ENCODE measurements at regions not wholly inside any gene's neighbourhood (a gene's known extent, or its start where the extent isn't known, plus 50 kb on each side); places are given as distances from the start of the nearest gene placed in this dataset.

DNA sequence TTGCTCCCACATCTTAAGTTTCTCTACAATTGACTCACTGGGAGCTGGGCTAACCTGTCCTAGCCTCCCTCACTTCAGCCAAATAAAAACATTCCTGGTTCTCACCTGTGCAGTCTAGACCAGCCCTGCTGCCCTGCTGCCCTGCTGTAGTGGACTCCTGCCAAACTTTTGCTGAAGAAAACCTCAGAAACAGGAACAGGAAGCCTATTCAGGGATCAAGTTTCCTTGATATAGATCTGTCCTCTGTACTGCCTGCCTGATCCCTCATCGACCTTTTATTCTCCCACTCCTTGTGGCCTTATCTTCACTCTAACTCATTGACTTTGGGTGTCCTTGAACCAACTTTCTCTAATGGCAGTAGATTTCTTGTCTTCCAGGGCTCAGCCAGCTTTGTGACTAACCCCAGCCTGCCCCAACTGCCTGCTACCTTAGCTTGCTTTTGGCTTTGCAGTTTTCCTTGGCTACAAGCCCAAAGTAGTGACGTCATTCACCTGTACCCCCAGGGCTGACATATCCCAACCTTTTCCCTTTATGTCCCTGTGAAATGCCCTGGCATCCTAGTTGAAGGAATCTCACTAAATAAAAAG lies 234.8 kb downstream of the DUSP6 start:
- H3K4me3 ChIP-seq (ENCODE audit: low read length), result no peak overlapping the region
- no peak for TF ChIP-seq ZNF274 (IDR thresholded peaks at IDR 0.05; ENCODE audit: low read depth, low read length)

DNA sequence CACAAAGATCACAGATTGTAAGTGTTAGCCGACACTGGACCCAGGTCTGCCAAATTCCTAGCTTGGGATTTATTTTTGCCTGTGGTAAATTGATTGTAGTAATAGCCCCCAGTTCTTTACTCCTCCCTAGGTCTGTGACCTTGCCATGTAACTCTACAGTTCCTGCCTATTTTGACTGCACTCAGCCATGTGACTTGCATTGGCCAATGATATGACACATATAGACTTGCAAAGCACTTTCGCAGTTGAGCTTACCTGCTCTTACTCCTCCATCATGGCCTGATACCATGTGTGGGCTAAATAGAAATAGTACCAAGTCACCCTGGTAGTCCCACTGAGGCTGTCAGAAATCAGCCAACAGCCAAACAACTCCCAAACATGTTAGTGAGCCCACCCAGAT lies 240.3 kb downstream of the DUSP6 start:
- TF ChIP-seq ZNF274 (IDR thresholded peaks at IDR 0.05; ENCODE audit: low read depth, low read length), result no peak
- H3K4me3 ChIP-seq (ENCODE audit: low read length), result no peak overlapping the region

DNA sequence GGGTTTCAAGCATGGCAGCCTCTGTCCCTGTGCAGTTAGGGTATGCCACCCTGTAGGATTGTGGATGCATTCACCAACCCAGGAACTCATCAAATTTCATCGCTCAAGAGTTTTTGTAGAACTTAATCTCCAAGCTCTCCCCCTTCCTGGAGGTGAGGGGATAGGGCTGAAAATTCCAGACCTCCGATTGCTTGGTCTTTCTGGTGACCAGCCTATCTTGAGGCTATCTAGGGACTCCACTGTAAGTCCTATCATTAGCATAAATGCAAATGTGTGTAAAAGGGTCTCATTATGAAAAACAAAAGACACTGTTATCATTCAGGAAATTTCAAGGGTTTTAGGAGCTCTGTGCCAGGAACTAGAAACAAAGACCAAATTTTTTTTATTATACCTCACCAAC lies 244.0 kb downstream of the DUSP6 start:
- no peak for TF ChIP-seq ZNF274 (IDR thresholded peaks at IDR 0.05; ENCODE audit: low read depth, low read length)

DNA sequence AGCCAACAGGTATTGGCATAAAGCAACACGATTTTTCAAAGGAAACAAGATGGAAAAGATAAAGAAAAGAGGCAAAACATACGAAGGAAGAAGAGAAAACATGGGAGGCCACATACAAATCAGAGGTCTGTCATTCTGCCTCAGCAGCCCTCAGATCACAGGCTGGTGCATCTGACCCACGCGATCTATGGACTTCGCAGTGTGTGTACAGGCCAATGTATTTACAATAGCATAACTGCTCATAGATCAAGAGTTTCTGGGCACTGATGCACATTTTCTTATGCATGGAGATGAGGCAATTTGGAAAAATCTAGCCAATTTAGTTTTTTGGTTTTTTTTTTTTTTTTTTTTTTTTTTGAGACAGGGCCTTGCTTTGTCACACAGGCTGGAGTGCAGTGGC lies 245.4 kb downstream of the DUSP6 start:
- TF ChIP-seq ZNF274 (IDR thresholded peaks at IDR 0.05; ENCODE audit: low read depth, low read length), result no peak
- no peak overlapping the region for H3K4me3 ChIP-seq (ENCODE audit: low read length)

More for the DNA sequence above, 244.0 kb downstream of the DUSP6 start:
- H3K4me3 ChIP-seq (ENCODE audit: low read length), result no peak overlapping the region

DNA sequence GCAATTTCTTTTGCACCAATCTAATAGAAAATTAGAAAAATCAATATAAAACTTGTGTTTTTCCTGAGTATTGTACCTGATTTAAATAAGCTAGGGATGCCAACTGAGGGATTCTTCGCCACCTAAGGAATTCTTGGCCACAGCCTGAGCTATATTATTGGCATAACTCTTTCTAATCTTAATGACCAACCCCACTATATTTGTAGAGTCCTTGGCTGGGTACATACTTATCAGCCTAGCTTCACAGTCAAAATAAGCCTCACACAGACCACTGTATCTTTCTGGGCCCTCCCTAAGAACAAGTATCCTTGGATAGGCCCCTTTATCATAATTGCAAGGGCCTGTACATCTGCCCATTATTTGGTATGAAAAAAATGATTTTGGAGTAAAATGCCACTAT lies 247.1 kb downstream of the DUSP6 start:
- no peak for TF ChIP-seq ZNF274 (IDR thresholded peaks at IDR 0.05; ENCODE audit: low read depth, low read length)
- H3K4me3 ChIP-seq (ENCODE audit: low read length), result no peak overlapping the region

DNA sequence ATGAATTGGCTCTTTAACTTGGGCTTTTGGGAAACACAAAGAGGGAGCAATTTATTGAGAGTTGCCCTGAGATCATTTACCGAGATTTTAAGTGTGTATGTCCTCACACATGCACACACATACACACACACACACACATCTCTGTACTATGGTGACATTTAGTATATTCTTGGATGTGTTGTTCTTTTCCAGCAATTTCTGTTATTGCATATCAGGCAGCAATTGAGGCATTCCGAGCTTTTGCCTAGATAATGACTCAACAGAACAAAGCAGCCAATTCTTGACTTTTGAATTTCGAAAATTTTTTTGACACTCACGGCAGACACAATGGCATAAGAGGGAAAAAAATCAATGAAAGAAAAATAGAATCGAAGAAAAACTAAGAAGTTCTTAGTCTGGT lies 248.5 kb downstream of the DUSP6 start:
- no peak overlapping the region for H3K4me3 ChIP-seq (ENCODE audit: low read length)
- TF ChIP-seq ZNF274 (IDR thresholded peaks at IDR 0.05; ENCODE audit: low read depth, low read length), result no peak

DNA sequence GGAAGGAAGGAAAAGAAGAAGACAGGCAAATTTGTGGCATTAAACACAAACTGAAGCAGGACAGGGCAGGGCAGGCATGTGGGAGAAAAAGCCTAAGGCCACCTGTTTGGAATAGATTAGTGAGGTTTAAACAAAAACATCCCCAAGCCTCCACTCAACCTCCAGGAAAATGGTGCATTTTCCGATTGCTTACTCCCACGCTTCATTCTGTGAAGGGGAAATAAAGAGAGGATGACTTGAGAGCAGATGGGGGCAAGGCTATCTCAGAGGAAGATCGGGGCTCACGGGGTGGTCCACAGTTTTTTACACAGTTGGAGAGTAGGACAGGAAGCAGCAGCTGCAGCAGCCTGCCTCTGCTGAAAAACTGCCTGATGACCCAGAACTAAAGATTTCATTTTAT lies 250.9 kb downstream of the DUSP6 start:
- no peak overlapping the region for H3K4me3 ChIP-seq (ENCODE audit: low read length)

DNA sequence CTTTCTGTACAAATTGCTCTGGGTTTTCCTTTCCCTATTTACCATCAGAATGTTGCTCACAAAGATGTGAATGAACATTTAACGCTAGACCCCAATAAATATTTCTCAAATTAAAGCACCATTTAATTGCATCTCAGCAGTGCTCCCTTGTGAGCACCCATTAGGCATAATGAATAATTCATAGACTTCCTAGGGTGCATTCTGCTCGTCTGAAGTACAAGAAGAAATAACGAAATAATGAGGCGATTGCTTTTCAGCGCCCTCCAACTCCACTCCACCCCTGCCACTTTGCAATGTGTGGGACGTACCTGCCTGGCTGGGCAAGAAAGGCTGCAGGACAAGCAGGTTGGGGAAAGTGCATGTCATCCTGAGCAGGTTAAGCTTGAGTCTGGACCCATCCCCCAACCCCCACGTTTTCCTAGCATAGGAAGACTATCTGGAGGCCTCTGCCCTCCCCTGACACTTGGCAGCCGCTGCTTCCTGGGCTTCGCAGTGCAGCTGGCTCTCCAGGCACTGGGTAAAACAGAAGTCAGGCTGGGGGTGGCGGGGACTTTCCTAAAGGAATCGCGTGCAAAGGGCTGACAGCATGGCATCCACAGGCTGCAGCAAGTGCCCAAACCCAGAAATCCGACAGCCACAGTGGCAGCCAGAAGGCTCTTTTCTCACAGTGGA lies 253.7 kb downstream of the DUSP6 start:
- H3K4me3 ChIP-seq (ENCODE audit: low read length), result no peak overlapping the region
- TF ChIP-seq ZNF274 (IDR thresholded peaks at IDR 0.05; ENCODE audit: low read depth, low read length), result no peak

More for the DNA sequence above, 250.9 kb downstream of the DUSP6 start:
- TF ChIP-seq ZNF274 (IDR thresholded peaks at IDR 0.05; ENCODE audit: low read depth, low read length), result no peak

DNA sequence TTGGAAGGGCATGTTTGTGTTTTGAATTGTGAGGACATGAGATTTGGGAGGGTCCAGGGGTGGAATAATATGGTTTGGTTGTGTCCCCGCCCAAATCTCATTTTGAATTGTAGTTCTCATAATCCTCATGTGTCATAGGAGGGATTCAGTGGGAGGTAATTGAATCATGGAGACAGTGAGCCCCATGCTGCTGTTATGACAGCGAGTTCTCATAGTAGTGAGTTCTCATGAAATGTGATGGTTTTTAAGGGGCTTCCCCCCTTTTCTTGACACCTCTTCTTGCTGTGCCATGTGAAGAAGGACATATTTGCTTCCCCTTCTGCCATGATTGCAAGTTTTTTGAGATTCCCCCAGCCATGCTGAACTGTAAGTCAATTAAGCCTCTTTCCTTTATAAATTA lies 260.0 kb downstream of the DUSP6 start:
- no peak for TF ChIP-seq ZNF274 (IDR thresholded peaks at IDR 0.05; ENCODE audit: low read depth, low read length)
- no peak overlapping the region for H3K4me3 ChIP-seq (ENCODE audit: low read length)

DNA sequence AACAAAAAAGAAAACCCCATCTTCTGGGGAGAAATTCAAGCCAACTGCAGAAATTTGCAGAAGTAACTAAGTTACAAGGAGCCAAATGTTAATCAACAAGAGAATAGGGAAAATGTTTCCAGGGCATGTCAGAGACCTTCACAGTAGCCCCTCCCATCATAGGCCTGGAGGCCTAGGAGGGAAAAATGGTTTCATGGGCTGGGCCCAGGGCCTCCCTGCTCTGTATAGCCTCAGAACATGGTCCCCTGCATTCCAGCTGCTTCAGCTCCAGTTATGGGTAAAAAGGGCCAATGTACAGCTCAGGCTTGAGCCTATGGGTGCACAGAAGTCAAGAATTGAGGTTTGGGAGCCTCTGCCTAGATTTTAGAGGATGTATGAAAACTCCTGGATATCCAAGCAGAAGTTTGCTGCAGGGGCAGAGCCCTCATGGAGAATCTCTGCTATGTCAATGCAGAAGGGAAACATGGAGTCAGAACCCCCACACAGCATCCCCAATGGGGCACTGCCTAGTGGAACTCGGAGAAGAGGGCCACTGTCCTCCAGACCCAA lies 260.9 kb downstream of the DUSP6 start:
- no peak overlapping the region for H3K4me3 ChIP-seq (ENCODE audit: low read length)
- no peak for TF ChIP-seq ZNF274 (IDR thresholded peaks at IDR 0.05; ENCODE audit: low read depth, low read length)

DNA sequence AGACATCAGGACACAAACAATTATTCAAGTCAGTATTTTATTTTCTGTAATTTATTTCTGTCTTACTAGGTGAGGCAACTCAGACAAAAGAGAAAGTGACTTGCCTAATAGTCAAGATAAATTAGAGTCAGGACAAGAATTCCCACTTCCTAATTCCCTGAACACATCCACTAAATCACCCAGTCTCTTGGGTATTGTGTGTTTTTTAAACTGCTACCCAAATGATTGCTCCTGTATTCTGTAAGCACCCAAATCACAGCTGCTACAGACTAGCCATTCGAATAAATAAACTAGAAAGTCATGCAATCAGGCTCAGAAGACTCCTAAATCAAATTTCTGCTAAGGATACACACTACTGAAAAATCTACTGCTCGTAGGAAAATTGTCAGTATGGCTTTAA lies 263.0 kb downstream of the DUSP6 start:
- H3K4me3 ChIP-seq (ENCODE audit: low read length), result no peak overlapping the region
- TF ChIP-seq ZNF274 (IDR thresholded peaks at IDR 0.05; ENCODE audit: low read depth, low read length), result no peak

DNA sequence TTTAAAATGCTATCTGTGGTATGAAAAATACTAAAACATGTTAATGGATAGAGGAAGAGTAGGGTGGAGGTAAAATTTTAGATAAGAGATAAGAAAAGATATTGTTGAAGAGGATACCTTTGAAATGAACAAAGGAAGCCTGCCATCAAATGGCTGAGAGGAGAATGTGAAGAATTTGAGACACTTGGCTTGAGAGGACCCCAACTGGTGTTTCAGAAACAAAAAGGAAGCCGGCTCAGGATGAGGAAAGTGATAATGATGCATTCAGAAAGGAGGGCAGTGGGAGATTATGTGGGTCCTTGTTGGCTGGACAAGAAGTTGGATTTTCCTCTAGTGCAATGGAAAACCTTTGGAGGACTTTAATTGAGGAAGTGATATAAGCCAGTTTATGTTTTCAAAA lies 264.4 kb downstream of the DUSP6 start:
- no peak for TF ChIP-seq ZNF274 (IDR thresholded peaks at IDR 0.05; ENCODE audit: low read depth, low read length)
- H3K4me3 ChIP-seq (ENCODE audit: low read length), result no peak overlapping the region

DNA sequence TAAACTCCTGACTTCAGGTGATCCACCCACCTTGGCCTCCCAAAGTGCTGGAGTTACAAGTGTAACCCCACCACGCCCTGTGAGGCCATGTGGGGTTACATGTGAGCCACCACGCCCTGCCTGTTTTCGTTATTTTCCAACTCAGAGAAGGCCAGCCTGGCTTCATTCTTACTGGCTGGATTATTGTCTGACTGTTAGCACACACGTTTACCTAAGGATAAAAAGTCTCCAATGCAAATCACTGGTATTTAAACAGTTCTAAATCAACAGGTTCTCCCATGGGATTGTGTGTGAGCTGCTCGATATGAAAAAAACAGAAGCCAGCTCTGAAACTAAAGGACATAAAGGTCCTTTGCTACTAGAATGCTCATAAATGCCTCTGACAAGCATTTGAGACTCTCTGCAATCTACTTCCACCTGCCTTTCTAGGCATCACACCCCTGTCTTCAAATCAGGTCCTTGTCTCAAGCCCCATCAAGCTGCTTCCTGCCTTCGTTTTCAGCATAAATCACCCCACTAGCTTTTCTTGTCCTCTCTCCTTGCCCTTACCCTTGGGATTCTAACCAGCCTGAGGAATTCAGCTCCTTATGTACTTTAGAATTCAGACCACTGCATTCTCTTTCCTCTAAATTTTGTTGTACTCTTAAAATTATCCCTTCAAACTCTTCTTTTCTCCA lies 265.0 kb downstream of the DUSP6 start:
- TF ChIP-seq ZNF274 (IDR thresholded peaks at IDR 0.05; ENCODE audit: low read depth, low read length), result no peak
- no peak overlapping the region for H3K4me3 ChIP-seq (ENCODE audit: low read length)

DNA sequence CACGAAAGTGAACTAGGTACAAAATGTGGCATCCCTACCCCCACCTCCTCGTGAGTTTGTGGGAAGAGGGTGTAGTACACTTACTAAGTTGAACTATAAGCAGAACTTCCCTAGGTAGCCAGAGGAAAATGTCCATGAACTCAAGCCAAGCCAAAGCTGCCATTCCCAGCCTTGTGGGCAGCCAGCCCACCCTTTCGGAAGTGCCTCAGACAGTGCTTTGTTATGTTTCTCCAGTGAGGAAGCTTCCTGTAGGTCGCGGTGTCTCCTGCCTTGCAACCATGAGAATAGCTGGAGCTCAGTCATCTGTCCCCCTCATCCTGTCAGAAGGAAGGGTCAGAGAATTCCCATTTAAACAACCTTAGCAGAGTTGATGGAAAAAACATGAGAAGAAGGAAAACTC lies 266.9 kb downstream of the DUSP6 start:
- TF ChIP-seq ZNF274 (IDR thresholded peaks at IDR 0.05; ENCODE audit: low read depth, low read length), result no peak
- H3K4me3 ChIP-seq (ENCODE audit: low read length), result no peak overlapping the region

DNA sequence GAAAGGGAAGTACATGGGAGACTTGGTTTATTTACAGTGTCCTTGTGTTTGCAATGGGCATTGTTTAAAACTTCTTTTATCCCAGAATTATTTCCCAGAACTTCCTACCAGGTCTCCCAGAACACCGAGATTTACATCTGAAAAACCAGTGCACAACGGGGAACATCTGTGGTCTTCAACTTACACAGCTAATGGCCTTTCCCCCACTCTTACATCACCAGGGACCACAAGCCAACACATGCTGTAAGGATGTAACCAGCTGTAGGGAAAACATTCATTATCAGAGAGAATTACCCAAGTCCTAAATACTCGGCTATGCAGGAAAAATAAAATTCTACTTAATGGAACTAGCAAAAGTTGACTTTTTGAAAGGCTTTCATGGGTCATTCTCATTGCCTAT lies 267.6 kb downstream of the DUSP6 start:
- H3K4me3 ChIP-seq (ENCODE audit: low read length), result no peak overlapping the region
- TF ChIP-seq ZNF274 (IDR thresholded peaks at IDR 0.05; ENCODE audit: low read depth, low read length), result no peak

All from GM08714 (cell line).